IMR-90 (cell line): ENCODE measurements at regions not wholly inside any gene's neighbourhood (a gene's known extent, or its start where the extent isn't known, plus 50 kb on each side); places are given as distances from the start of the nearest gene placed in this dataset.

Source experiments
- ATAC-seq: fragments of 200-7000 bp; cut with Tn5 transposase; 2 replicates; pipeline ENCODE4 v1.9.1; 2020; ENCODE audit warnings: low read depth, mild to moderate bottlenecking, moderate library complexity
- BruUV-seq: library from RNA; stranded (reverse); fragments of 400-500 nt; replicated peaks from 2 replicates; lab custom pipeline; 2021; lab: Mats Ljungman, UMichigan
- CTCF ChIA-PET: fragments of 300-600 bp; formaldehyde crosslinking; extraction: SDS; loops from one replicate; lab custom pipeline; 2021; ENCODE audit warnings: antibody characterized with exemption; lab: Yijun Ruan, JAX
- POLR2A ChIA-PET: fragments of 300-600 bp; sonication (Branson Sonifier 250); formaldehyde crosslinking; loops from one replicate; lab custom pipeline; 2022; ENCODE audit warnings: antibody characterized with exemption; ENCODE audit not compliant: unreplicated experiment; lab: Charles Lee
- DNase-seq: peaks from one replicate; pipeline ENCODE4 v3.0.0; 2013
- H2AFZ ChIP-seq: replicated peaks from 2 replicates; pipeline ENCODE3; 2013; ENCODE audit warnings: low read length, mild to moderate bottlenecking; ENCODE audit not compliant: poor library complexity
- H2AK5ac ChIP-seq: 2 replicates; pipeline ENCODE4 v1.6.1; 2013; ENCODE audit warnings: low read depth, low read length, inconsistent platforms
- H2AK9ac ChIP-seq: replicated peaks from 2 replicates; pipeline ENCODE3; 2013; ENCODE audit warnings: mild to moderate bottlenecking, low read depth, low read length, moderate library complexity; ENCODE audit not compliant: poor library complexity
- H2BK120ac ChIP-seq: 2 replicates; pipeline ENCODE4 v1.6.1; 2013; ENCODE audit warnings: low read depth, low read length, inconsistent platforms
- H2BK15ac ChIP-seq: 3 replicates; pipeline ENCODE4 v1.6.1; 2013; ENCODE audit warnings: low read depth, low read length, inconsistent platforms
- H2BK20ac ChIP-seq: 2 replicates; pipeline ENCODE4 v1.6.1; 2013; ENCODE audit warnings: low read depth, mild to moderate bottlenecking, inconsistent platforms, low read length, moderate library complexity
- H2BK5ac ChIP-seq: 2 replicates; pipeline ENCODE4 v1.6.1; 2013; ENCODE audit warnings: mild to moderate bottlenecking, low read depth, low read length, inconsistent platforms; ENCODE audit not compliant: poor library complexity, severe bottlenecking
- H3K14ac ChIP-seq: replicated peaks from 2 replicates; pipeline ENCODE4 v1.6.1; 2013; ENCODE audit warnings: low read depth, low read length, inconsistent platforms
- H3K18ac ChIP-seq: 2 replicates; pipeline ENCODE4 v1.6.1; 2013; ENCODE audit warnings: low read depth, low read length, control low read depth
- H3K23ac ChIP-seq: 2 replicates; pipeline ENCODE4 v1.6.1; 2013; ENCODE audit warnings: low read depth, low read length, inconsistent platforms
- H3K27ac ChIP-seq: 2 replicates; pipeline ENCODE4 v1.5.1; 2013; ENCODE audit warnings: mild to moderate bottlenecking, control low read depth, low read length; ENCODE audit not compliant: insufficient read depth
- H3K27me3 ChIP-seq: 2 replicates; pipeline ENCODE4 v1.6.1; 2013; ENCODE audit warnings: low read length; ENCODE audit not compliant: control insufficient read depth, insufficient read depth
- H3K36me3 ChIP-seq: 2 replicates; pipeline ENCODE4 v1.6.1; 2013; ENCODE audit warnings: low read length, mixed read lengths; ENCODE audit not compliant: control insufficient read depth, insufficient read depth
- H3K4ac ChIP-seq: 2 replicates; pipeline ENCODE4 v1.6.1; 2013; ENCODE audit warnings: low read depth, low read length, inconsistent platforms
- H3K4me1 ChIP-seq: 2 replicates; pipeline ENCODE4 v1.6.1; 2013; ENCODE audit warnings: low read length, mixed read lengths; ENCODE audit not compliant: control insufficient read depth, insufficient read depth
- H3K4me2 ChIP-seq: 2 replicates; pipeline ENCODE4 v1.6.1; 2013; ENCODE audit warnings: low read depth, mild to moderate bottlenecking, control low read depth, low read length, moderate library complexity
- H3K4me3 ChIP-seq: 2 replicates; pipeline ENCODE4 v1.5.1; 2013; ENCODE audit warnings: low read depth, mild to moderate bottlenecking, control low read depth, low read length, moderate library complexity; ENCODE audit not compliant: insufficient read depth
- H3K56ac ChIP-seq: 2 replicates; pipeline ENCODE4 v1.6.1; 2013; ENCODE audit warnings: low read length, inconsistent platforms; ENCODE audit not compliant: insufficient read depth; ENCODE audit errors: extremely low read depth
- H3K79me1 ChIP-seq, 2 experiments: 2 replicates each; pipeline ENCODE4 v1.6.1; 2013; ENCODE audit warnings: low read length in 2 of 2, inconsistent platforms in 1 of 2, low read depth in 1 of 2
- H3K9ac ChIP-seq: 2 replicates; pipeline ENCODE4 v1.6.1; 2013; ENCODE audit warnings: low read depth, low read length, control low read depth
- H3K9me1 ChIP-seq: 2 replicates; pipeline ENCODE4 v1.6.1; 2013; ENCODE audit warnings: low read length, inconsistent platforms; ENCODE audit not compliant: insufficient read depth
- H3K9me3 ChIP-seq: 2 replicates; pipeline ENCODE4 v1.6.1; 2013; ENCODE audit warnings: low read length; ENCODE audit not compliant: control insufficient read depth, insufficient read depth
- H4K20me1 ChIP-seq: 2 replicates; pipeline ENCODE4 v1.6.1; 2013; ENCODE audit warnings: low read length, inconsistent platforms; ENCODE audit not compliant: insufficient read depth
- H4K5ac ChIP-seq: 2 replicates; pipeline ENCODE4 v1.6.1; 2013; ENCODE audit warnings: mild to moderate bottlenecking, low read depth, low read length, control low read depth
- H4K8ac ChIP-seq, 2 experiments: 2 replicates each; pipeline ENCODE4 v1.6.1; 2013; ENCODE audit warnings: low read depth in 2 of 2, low read length in 2 of 2, control low read depth in 1 of 2, inconsistent platforms in 1 of 2
- H4K91ac ChIP-seq: 2 replicates; pipeline ENCODE4 v1.6.1; 2013; ENCODE audit warnings: low read depth, low read length, inconsistent platforms; ENCODE audit not compliant: insufficient read depth
- CTCF ChIP-seq: conservative IDR thresholded peaks from 2 replicates; pipeline ENCODE4 v1.5.1; 2012; ENCODE audit warnings: mild to moderate bottlenecking, low read depth, low read length, improper control_type of control experiment
- ELK1 ChIP-seq: fragments of 150-350 bp; IDR thresholded peaks from 2 replicates; pipeline ENCODE4 v1.6.1; 2016; ENCODE audit warnings: low read depth, mild to moderate bottlenecking, low read length, moderate library complexity, borderline replicate concordance
- MAFK ChIP-seq: IDR thresholded peaks from 2 replicates; pipeline ENCODE4 v1.6.1; 2012; ENCODE audit warnings: low read depth, low read length, improper control_type of control experiment
- MXI1 ChIP-seq: IDR thresholded peaks from 2 replicates; pipeline ENCODE4 v1.6.1; 2012; ENCODE audit warnings: low read depth, mild to moderate bottlenecking, low read length, moderate library complexity, borderline replicate concordance
- NFE2L2 ChIP-seq: fragments of 150-350 bp; IDR thresholded peaks from 2 replicates; pipeline ENCODE4 v1.6.1; 2016; ENCODE audit warnings: low read depth, mild to moderate bottlenecking, low read length
- POLR2A ChIP-seq: IDR thresholded peaks from 2 replicates; pipeline ENCODE4 v1.6.1; 2012; ENCODE audit warnings: mild to moderate bottlenecking, low read depth, low read length
- RCOR1 ChIP-seq: IDR thresholded peaks from 2 replicates; pipeline ENCODE4 v1.6.1; 2012; ENCODE audit warnings: mild to moderate bottlenecking, low read length, improper control_type of control experiment; ENCODE audit not compliant: insufficient replicate concordance
- RFX5 ChIP-seq: IDR thresholded peaks from 2 replicates; pipeline ENCODE4 v1.8.0; 2012; ENCODE audit warnings: low read depth, mild to moderate bottlenecking, low read length, moderate library complexity
- SMC3 ChIP-seq: fragments of 150-350 bp; IDR thresholded peaks from 2 replicates; pipeline ENCODE4 v1.6.1; 2016; ENCODE audit warnings: low read depth, mild to moderate bottlenecking, antibody characterized with exemption, low read length, moderate library complexity
- WGBS, 2 experiments: methylation state at CpG; one replicate each; pipeline versions ENCODE4 v1.1.5 to v1.1.7; 2013; ENCODE audit warnings: missing lambda C conversion rate in 2 of 2; ENCODE audit not compliant: insufficient read length in 1 of 2; ENCODE audit errors: extremely low coverage in 2 of 2; 5-methylcytosine and 5-hydroxymethylcytosine counted together
- dilution Hi-C: fragments of 300-500 bp; cut with HindIII; formaldehyde crosslinking; loops from one replicate; pipeline ENCODE4 v1.14.3; 2018; ENCODE audit warnings: low sequenced_read_pairs; ENCODE audit not compliant: unreplicated experiment
- in situ Hi-C: fragments of 300-500 bp; cut with MboI; formaldehyde crosslinking; loops from 3 replicates; pipeline ENCODE4 v1.14.3; 2019; ENCODE audit warnings: low sequenced_read_pairs, inconsistent platforms, mixed read lengths
- intact Hi-C: fragments of 100-400 bp; cut with micrococcal nuclease; formaldehyde crosslinking; loops from 2 replicates; pipeline ENCODE4 v1.10.0; 2022

- Histone ChIP-seq H4K8ac (no peak overlapping the region), H3K23ac (no peak overlapping the region), H2BK5ac (no peak overlapping the region), H2AFZ (no peak overlapping the region), H3K27ac (no peak overlapping the region), H3K9ac (no peak overlapping the region), H3K56ac (no peak overlapping the region), H3K14ac (no peak overlapping the region), H3K4ac (no peak overlapping the region), H2BK15ac (no peak overlapping the region), H3K4me3 (no peak overlapping the region), H3K9me3 (no peaks in the 10 kb centered on the region; the same call in 1 of the 2 replicates), H4K20me1 (no peaks in the 10 kb centered on the region), H2BK20ac (no peak overlapping the region), H3K4me1 (peaks cover 1% of the 10 kb centered on the region), H3K9me1 (no peaks in the 10 kb centered on the region), H4K91ac (no peak overlapping the region), H2BK120ac (no peak overlapping the region), H3K27me3 (peaks cover 30% of the 10 kb centered on the region), H3K18ac (no peak overlapping the region), H3K79me1 (no peaks in the 10 kb centered on the region), H2AK9ac (no peak overlapping the region), H3K36me3 (no peaks in the 10 kb centered on the region), H3K4me2 (no peak overlapping the region), H4K5ac (no peak overlapping the region), H2AK5ac (no peak overlapping the region)
- ATAC-seq (no peak), DNase-seq (no peak)
- CTCF ChIA-PET, result no interaction called here
- WGBS, 2 experiments, result 84% methylated on average over 11 of the region's 28 CpGs; no CpG with 5 or more reads in 1 of the 2 experiments
- dilution Hi-C loops, result no loop called here
- POLR2A ChIA-PET, result no interaction called here
- in situ Hi-C loops, result no loop called here
- no TSS peak for BruUV-seq
- no peak for TF ChIP-seq ELK1
- no peak for TF ChIP-seq CTCF
- no peak for TF ChIP-seq NFE2L2
- no peak for TF ChIP-seq RFX5
- TF ChIP-seq RCOR1, result no peak
- TF ChIP-seq MXI1, result no peak
- TF ChIP-seq SMC3, result no peak
- TF ChIP-seq POLR2A, result no peak
- no peak for TF ChIP-seq MAFK
- intact Hi-C loops, result no loop called here
These were observed 61.6 kb upstream of the GATA2 start for GRCh38 chr3:128554465-128555097.
